HEK293T (cell line): ENCODE measurements at regions not wholly inside any gene's neighbourhood (a gene's known extent, or its start where the extent isn't known, plus 50 kb on each side); places are given as distances from the start of the nearest gene placed in this dataset.

Experiments
- CTCF ChIA-PET: fragments of 350-600 bp; formaldehyde crosslinking; extraction: SDS; loops from one replicate; lab custom pipeline; 2021; ENCODE audit warnings: antibody characterized with exemption, inconsistent platforms; lab: Yijun Ruan, JAX
- POLR2A ChIA-PET: fragments of 350-600 bp; formaldehyde crosslinking; extraction: SDS; loops from one replicate; lab custom pipeline; 2020; ENCODE audit warnings: antibody characterized with exemption, inconsistent platforms; lab: Yijun Ruan, JAX
- DNase-seq: peaks from one replicate; pipeline ENCODE4 v3.0.0; 2012; ENCODE audit warnings: mixed read lengths; ENCODE audit errors: extremely low spot score
- ARNT ChIP-seq: fragments of 450-650 bp; IDR thresholded peaks from 2 replicates; pipeline ENCODE4 v1.6.1; 2017; ENCODE audit warnings: mild to moderate bottlenecking
- BHLHE40 ChIP-seq: fragments of 450-650 bp; IDR thresholded peaks from 2 replicates; pipeline ENCODE4 v1.6.1; 2016; ENCODE audit warnings: mild to moderate bottlenecking, moderate library complexity, borderline replicate concordance
- CTBP1 ChIP-seq: fragments of 450-650 bp; IDR thresholded peaks from 2 replicates; pipeline ENCODE4 v1.6.1; 2016; ENCODE audit warnings: borderline replicate concordance
- ELF4 ChIP-seq: fragments of 450-650 bp; IDR thresholded peaks from 2 replicates; pipeline ENCODE4 v1.6.1; 2017; ENCODE audit warnings: antibody characterized with exemption
- FOXA1 ChIP-seq: fragments of 450-650 bp; IDR thresholded peaks from 2 replicates; pipeline ENCODE4 v1.6.1; 2016; ENCODE audit warnings: mild to moderate bottlenecking
- FOXK2 ChIP-seq: fragments of 450-650 bp; IDR thresholded peaks from 2 replicates; pipeline ENCODE4 v1.6.1; 2016; ENCODE audit warnings: mild to moderate bottlenecking
- FOXM1 ChIP-seq: fragments of 450-650 bp; IDR thresholded peaks from 2 replicates; pipeline ENCODE4 v1.6.1; 2017; ENCODE audit warnings: mild to moderate bottlenecking, borderline replicate concordance
- HDGF ChIP-seq: fragments of 450-650 bp; IDR thresholded peaks from 2 replicates; pipeline ENCODE4 v1.6.1; 2017; ENCODE audit warnings: antibody characterized with exemption, borderline replicate concordance
- L3MBTL2 ChIP-seq: fragments of 450-650 bp; conservative IDR thresholded peaks from 2 replicates; pipeline ENCODE4 v1.6.1; 2016; ENCODE audit warnings: mild to moderate bottlenecking
- LEF1 ChIP-seq: fragments of 450-650 bp; IDR thresholded peaks from 2 replicates; pipeline ENCODE4 v1.6.1; 2017; ENCODE audit warnings: mild to moderate bottlenecking, borderline replicate concordance
- NFRKB ChIP-seq: fragments of 450-650 bp; IDR thresholded peaks from 2 replicates; pipeline ENCODE4 v1.6.1; 2016; ENCODE audit warnings: mild to moderate bottlenecking, moderate library complexity
- PKNOX1 ChIP-seq: fragments of 450-650 bp; IDR thresholded peaks from 2 replicates; pipeline ENCODE4 v1.6.1; 2016
- SP1 ChIP-seq: fragments of 450-650 bp; IDR thresholded peaks from 2 replicates; pipeline ENCODE4 v1.6.1; 2017
- SUZ12 ChIP-seq: fragments of 450-650 bp; IDR thresholded peaks from 2 replicates; pipeline ENCODE4 v1.6.1; 2016; ENCODE audit warnings: mild to moderate bottlenecking
- TARDBP ChIP-seq: fragments of 450-650 bp; IDR thresholded peaks from 2 replicates; pipeline ENCODE4 v1.6.1; 2016
- ZNF384 ChIP-seq: fragments of 450-650 bp; IDR thresholded peaks from 2 replicates; pipeline ENCODE4 v1.6.1; 2016

GRCh38 chr3:180827171-180827570 is 85.3 kb upstream of the FXR1 start:
- ChIA-PET POLR2A (no interaction called here), CTCF (no interaction called here)
- TF ChIP-seq HDGF (no peak), L3MBTL2 (no peak)
- no peak for DNase-seq

- ChIA-PET POLR2A (no interaction called here), CTCF (no interaction called here)
- DNase-seq, result no peak
- TF ChIP-seq SUZ12, result no peak
- TF ChIP-seq L3MBTL2, result no peak
- no peak for TF ChIP-seq TARDBP
- no peak for TF ChIP-seq FOXK2
- no peak for TF ChIP-seq SP1
- TF ChIP-seq BHLHE40, result no peak
- no peak for TF ChIP-seq CTBP1
- no peak for TF ChIP-seq FOXA1
- no peak for TF ChIP-seq ELF4
- no peak for TF ChIP-seq HDGF
- no peak for TF ChIP-seq NFRKB
- TF ChIP-seq ARNT, result no peak
- TF ChIP-seq FOXM1, result no peak
- TF ChIP-seq LEF1, result no peak
- TF ChIP-seq ZNF384, result no peak
- TF ChIP-seq PKNOX1, result no peak
These were observed 84.3 kb upstream of the FXR1 start for GRCh38 chr3:180828001-180828720.

GRCh38 chr3:180828723-180829408 is 83.6 kb upstream of the FXR1 start:
- POLR2A ChIA-PET, result no interaction called here
- DNase-seq, result no peak
- CTCF ChIA-PET, result no interaction called here
- TF ChIP-seq BHLHE40, result no peak
- no peak for TF ChIP-seq ELF4
- TF ChIP-seq SP1, result no peak
- TF ChIP-seq FOXM1, result no peak
- no peak for TF ChIP-seq CTBP1
- no peak for TF ChIP-seq FOXK2
- TF ChIP-seq TARDBP, result no peak

GRCh38 chr3:180829409-180830405 is 82.8 kb upstream of the FXR1 start:
- CTCF ChIA-PET, result no interaction called here
- DNase-seq, result no peak
- POLR2A ChIA-PET, result no interaction called here
- TF ChIP-seq PKNOX1 (no peak), HDGF (no peak), LEF1 (no peak), SP1 (no peak), FOXK2 (no peak), ZNF384 (no peak), ELF4 (no peak), TARDBP (no peak), L3MBTL2 (no peak), CTBP1 (no peak)

GRCh38 chr3:180835501-180835900 is 77.0 kb upstream of the FXR1 start:
- DNase-seq, result no peak
- ChIA-PET CTCF (no interaction called here), POLR2A (no interaction called here)
- no peak for TF ChIP-seq FOXK2
- no peak for TF ChIP-seq LEF1
- no peak for TF ChIP-seq ZNF384
- no peak for TF ChIP-seq HDGF
- no peak for TF ChIP-seq SP1
- TF ChIP-seq PKNOX1, result no peak
- no peak for TF ChIP-seq BHLHE40
- no peak for TF ChIP-seq L3MBTL2
- no peak for TF ChIP-seq CTBP1

GRCh38 chr3:180836766-180837165 is 75.7 kb upstream of the FXR1 start:
- ChIA-PET CTCF (no interaction called here), POLR2A (no interaction called here)
- TF ChIP-seq L3MBTL2 (no peak), ELF4 (no peak), SUZ12 (no peak), FOXK2 (no peak), FOXA1 (no peak), CTBP1 (no peak), SP1 (no peak), LEF1 (no peak), ARNT (no peak), NFRKB (no peak), FOXM1 (no peak)
- no peak for DNase-seq
